ENCODE measurements at regions not wholly inside any gene's neighbourhood (a gene's known extent, or its start where the extent isn't known, plus 50 kb on each side); places are given as distances from the start of the nearest gene placed in this dataset.

DNA sequence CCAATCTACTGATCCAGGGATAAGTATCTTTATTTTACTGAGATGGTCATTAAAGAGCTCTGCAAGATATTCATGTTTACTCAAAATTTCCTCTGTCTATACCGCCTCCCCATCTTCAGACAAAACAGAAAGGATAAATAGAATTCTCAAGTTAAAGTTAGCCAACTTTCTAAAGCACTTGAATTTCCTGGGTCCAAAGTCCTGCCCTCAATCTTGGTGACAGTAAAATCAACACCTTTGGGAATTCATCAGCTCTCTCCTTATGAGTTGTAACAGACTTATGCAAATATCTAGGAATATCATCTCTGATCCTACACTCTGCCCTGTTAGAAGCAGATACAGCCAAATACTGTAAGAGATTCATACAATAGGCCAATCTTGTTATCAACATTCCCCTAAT lies 122.5 kb upstream of the HAAO start:
- no peak for DNase-seq (ENCODE audit: low read depth, low spot score)
- no peak overlapping the region for H3K9ac ChIP-seq (ENCODE audit: control insufficient read depth, extremely low read depth, insufficient read depth, low read length)
- H3K27me3 ChIP-seq (ENCODE audit: control insufficient read depth, extremely low read depth, insufficient read depth, low read length) = no peaks in the 10 kb centered on the region
- H3K79me2 ChIP-seq (ENCODE audit: control insufficient read depth, insufficient read depth, low read length) = no peaks in the 10 kb centered on the region
- H3K27ac ChIP-seq (ENCODE audit: control insufficient read depth, insufficient read depth, low read length) = no peak overlapping the region
- H3K9me1 ChIP-seq (ENCODE audit: control insufficient read depth, extremely low read depth, insufficient read depth, low read length) = no peaks in the 10 kb centered on the region
- H3K9me3 ChIP-seq (ENCODE audit: control insufficient read depth, low read depth, low read length) = no peaks in the 10 kb centered on the region
- H3K4me1 ChIP-seq (ENCODE audit: control insufficient read depth, extremely low read depth, insufficient read depth, low read length) = peaks cover 15% of the 10 kb centered on the region
- no peak for FAIRE-seq
- no peak overlapping the region for H2AFZ ChIP-seq (ENCODE audit: control insufficient read depth, low read length)
- no peak for TF ChIP-seq EZH2 (IDR thresholded peaks at IDR 0.05; ENCODE audit: low read length)
- TF ChIP-seq, protein P1, sequence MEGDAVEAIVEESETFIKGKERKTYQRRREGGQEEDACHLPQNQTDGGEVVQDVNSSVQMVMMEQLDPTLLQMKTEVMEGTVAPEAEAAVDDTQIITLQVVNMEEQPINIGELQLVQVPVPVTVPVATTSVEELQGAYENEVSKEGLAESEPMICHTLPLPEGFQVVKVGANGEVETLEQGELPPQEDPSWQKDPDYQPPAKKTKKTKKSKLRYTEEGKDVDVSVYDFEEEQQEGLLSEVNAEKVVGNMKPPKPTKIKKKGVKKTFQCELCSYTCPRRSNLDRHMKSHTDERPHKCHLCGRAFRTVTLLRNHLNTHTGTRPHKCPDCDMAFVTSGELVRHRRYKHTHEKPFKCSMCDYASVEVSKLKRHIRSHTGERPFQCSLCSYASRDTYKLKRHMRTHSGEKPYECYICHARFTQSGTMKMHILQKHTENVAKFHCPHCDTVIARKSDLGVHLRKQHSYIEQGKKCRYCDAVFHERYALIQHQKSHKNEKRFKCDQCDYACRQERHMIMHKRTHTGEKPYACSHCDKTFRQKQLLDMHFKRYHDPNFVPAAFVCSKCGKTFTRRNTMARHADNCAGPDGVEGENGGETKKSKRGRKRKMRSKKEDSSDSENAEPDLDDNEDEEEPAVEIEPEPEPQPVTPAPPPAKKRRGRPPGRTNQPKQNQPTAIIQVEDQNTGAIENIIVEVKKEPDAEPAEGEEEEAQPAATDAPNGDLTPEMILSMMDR (optimal IDR thresholded peaks at IDR 0.05 in 1 of 3, IDR thresholded peaks at IDR 0.05 in 1 of 3, conservative IDR thresholded peaks at IDR 0.05 in 1 of 3; ENCODE audit: extremely low read depth in 1 of 3, insufficient read depth in 2 of 3, low read length in 3 of 3) = no peak
- dilution Hi-C loops (cut with MboI; ENCODE audit: extremely low pct_ligation_motif_present, low sequenced_read_pairs) = no loop called here
- H3K36me3 ChIP-seq (ENCODE audit: control insufficient read depth in 2 of 2, extremely low read depth in 1 of 2, insufficient read depth in 2 of 2, low read length in 2 of 2) = no peaks in the 10 kb centered on the region
- no peak overlapping the region for H3K4me2 ChIP-seq (ENCODE audit: control insufficient read depth, extremely low read depth, insufficient read depth, low read depth, low read length)
- no peak overlapping the region for H3K4me3 ChIP-seq (ENCODE audit: control insufficient read depth in 2 of 3, extremely low read depth in 1 of 3, insufficient read depth in 2 of 3, low read depth in 1 of 3, low read length in 3 of 3)
- no peaks in the 10 kb centered on the region for H4K20me1 ChIP-seq (ENCODE audit: control insufficient read depth, extremely low read depth, insufficient read depth, low read length)

DNA sequence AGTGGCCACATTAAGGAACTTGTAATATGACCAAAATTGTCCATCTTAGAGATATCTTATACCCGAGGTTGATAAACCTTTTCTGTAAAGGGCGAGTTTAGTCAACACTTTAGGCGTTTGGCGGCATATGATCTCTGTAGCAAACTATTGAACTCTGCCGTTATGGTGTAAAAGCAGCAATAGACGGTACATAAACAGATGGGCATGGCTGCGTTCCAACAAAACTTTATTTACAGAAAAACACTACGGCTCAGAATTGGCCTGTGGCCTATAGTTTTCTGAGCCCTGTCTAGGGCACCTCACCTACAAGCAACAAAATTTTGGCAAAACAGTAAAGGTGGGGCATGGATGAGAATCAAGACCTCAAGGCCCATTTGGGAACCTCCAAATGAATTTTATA lies 121.9 kb upstream of the HAAO start:
- no peaks in the 10 kb centered on the region for H3K36me3 ChIP-seq (ENCODE audit: control insufficient read depth in 2 of 2, extremely low read depth in 1 of 2, insufficient read depth in 2 of 2, low read length in 2 of 2)
- H3K9me3 ChIP-seq (ENCODE audit: control insufficient read depth, low read depth, low read length) = no peaks in the 10 kb centered on the region
- H3K27me3 ChIP-seq (ENCODE audit: control insufficient read depth, extremely low read depth, insufficient read depth, low read length) = no peaks in the 10 kb centered on the region
- DNase-seq (ENCODE audit: low read depth, low spot score) (no peak), FAIRE-seq (no peak)
- no peaks in the 10 kb centered on the region for H4K20me1 ChIP-seq (ENCODE audit: control insufficient read depth, extremely low read depth, insufficient read depth, low read length)
- no peak overlapping the region for H2AFZ ChIP-seq (ENCODE audit: control insufficient read depth, low read length)
- TF ChIP-seq EZH2 (IDR thresholded peaks at IDR 0.05; ENCODE audit: low read length) = no peak
- TF ChIP-seq, protein P1 (optimal IDR thresholded peaks at IDR 0.05 in 1 of 3, IDR thresholded peaks at IDR 0.05 in 1 of 3, conservative IDR thresholded peaks at IDR 0.05 in 1 of 3; ENCODE audit: extremely low read depth in 1 of 3, insufficient read depth in 2 of 3, low read length in 3 of 3) = no peak
- H3K4me3 ChIP-seq (ENCODE audit: control insufficient read depth in 2 of 3, extremely low read depth in 1 of 3, insufficient read depth in 2 of 3, low read depth in 1 of 3, low read length in 3 of 3) = no peak overlapping the region
- H3K4me1 ChIP-seq (ENCODE audit: control insufficient read depth, extremely low read depth, insufficient read depth, low read length) = peaks cover 15% of the 10 kb centered on the region
- no peaks in the 10 kb centered on the region for H3K9me1 ChIP-seq (ENCODE audit: control insufficient read depth, extremely low read depth, insufficient read depth, low read length)
- dilution Hi-C loops (cut with MboI; ENCODE audit: extremely low pct_ligation_motif_present, low sequenced_read_pairs) = no loop called here
- no peaks in the 10 kb centered on the region for H3K79me2 ChIP-seq (ENCODE audit: control insufficient read depth, insufficient read depth, low read length)
- H3K9ac ChIP-seq (ENCODE audit: control insufficient read depth, extremely low read depth, insufficient read depth, low read length) = no peak overlapping the region
- no peak overlapping the region for H3K4me2 ChIP-seq (ENCODE audit: control insufficient read depth, extremely low read depth, insufficient read depth, low read depth, low read length)
- H3K27ac ChIP-seq (ENCODE audit: control insufficient read depth, insufficient read depth, low read length) = no peak overlapping the region

All from keratinocyte (primary cell).